Astrocyte (in vitro differentiated cells and primary cell): ENCODE measurements at regions not wholly inside any gene's neighbourhood (a gene's known extent, or its start where the extent isn't known, plus 50 kb on each side); places are given as distances from the start of the nearest gene placed in this dataset.
A peak's percentile ranks its signal among the peaks of the same experiment; 100 is the strongest.

ENCODE experiments used
- DNase-seq: peaks from one replicate; pipeline ENCODE4 v3.0.0-alpha.2; 2010; ENCODE audit warnings: low read depth
- FAIRE-seq: peaks from 2 replicates; lab custom pipeline; 2011; peaks lifted over from hg19 to GRCh38; lab: Jason Lieb, UNC
- H2AFZ ChIP-seq: 2 replicates; pipeline ENCODE4 v1.6.0; 2012; ENCODE audit warnings: low read depth, low read length, inconsistent platforms
- H3K27ac ChIP-seq: 2 replicates; pipeline ENCODE4 v1.5.1; 2011; ENCODE audit warnings: low read depth, low read length, inconsistent platforms
- H3K27me3 ChIP-seq: 2 replicates; pipeline ENCODE4 v1.6.0; 2011; ENCODE audit warnings: low read length, inconsistent platforms; ENCODE audit not compliant: insufficient read depth
- H3K36me3 ChIP-seq: 2 replicates; pipeline ENCODE4 v1.5.1; 2011; ENCODE audit warnings: low read length, inconsistent platforms; ENCODE audit not compliant: insufficient read depth
- H3K4me1 ChIP-seq: 2 replicates; pipeline ENCODE4 v1.5.1; 2011; ENCODE audit warnings: low read length, inconsistent platforms; ENCODE audit not compliant: insufficient read depth
- H3K4me2 ChIP-seq: 2 replicates; pipeline ENCODE4 v1.6.0; 2012; ENCODE audit warnings: low read length, inconsistent platforms
- H3K4me3 ChIP-seq: 2 replicates; pipeline ENCODE4 v1.5.1; 2011; ENCODE audit warnings: low read depth, mild to moderate bottlenecking, low read length, inconsistent platforms; ENCODE audit not compliant: insufficient read depth
- H3K79me2 ChIP-seq: 2 replicates; pipeline ENCODE4 v1.6.0; 2012; ENCODE audit warnings: mild to moderate bottlenecking, low read length, inconsistent platforms; ENCODE audit not compliant: insufficient read depth
- H3K9ac ChIP-seq: 2 replicates; pipeline ENCODE4 v1.6.0; 2012; ENCODE audit warnings: mild to moderate bottlenecking, low read length, inconsistent platforms
- H3K9me3 ChIP-seq: 2 replicates; pipeline ENCODE4 v1.5.1; 2012; ENCODE audit warnings: low read depth, mild to moderate bottlenecking, low read length, inconsistent platforms; ENCODE audit not compliant: insufficient read depth
- H4K20me1 ChIP-seq: 2 replicates; pipeline ENCODE4 v1.6.0; 2012; ENCODE audit warnings: low read length, inconsistent platforms; ENCODE audit not compliant: insufficient read depth
- H3K27ac Mint-ChIP-seq: one replicate; pipeline ENCODE4 v1.8.0; 2021; ENCODE audit warnings: mild to moderate bottlenecking, mixed read lengths; ENCODE audit not compliant: unreplicated experiment
- H3K27me3 Mint-ChIP-seq: one replicate; pipeline ENCODE4 v1.8.0; 2021; ENCODE audit warnings: low read depth, mixed read lengths; ENCODE audit not compliant: unreplicated experiment
- H3K36me3 Mint-ChIP-seq: one replicate; pipeline ENCODE4 v1.8.0; 2021; ENCODE audit warnings: low read depth, mixed read lengths; ENCODE audit not compliant: unreplicated experiment
- H3K4me1 Mint-ChIP-seq: one replicate; pipeline ENCODE4 v1.8.0; 2021; ENCODE audit warnings: low read depth, mixed read lengths; ENCODE audit not compliant: unreplicated experiment
- H3K4me3 Mint-ChIP-seq: one replicate; pipeline ENCODE4 v1.8.0; 2021; ENCODE audit warnings: mild to moderate bottlenecking, moderate library complexity, mixed read lengths; ENCODE audit not compliant: unreplicated experiment
- H3K9me3 Mint-ChIP-seq: one replicate; pipeline ENCODE4 v1.8.0; 2021; ENCODE audit warnings: mild to moderate bottlenecking, mixed read lengths; ENCODE audit not compliant: unreplicated experiment
- CTCF ChIP-seq: IDR thresholded peaks from 2 replicates; pipeline ENCODE4 v1.5.1; 2011; ENCODE audit warnings: low read depth, mild to moderate bottlenecking, inconsistent platforms, low read length, moderate library complexity; ENCODE audit not compliant: insufficient read depth
- EZH2 ChIP-seq: IDR thresholded peaks from 2 replicates; pipeline ENCODE4 v1.6.1; 2012; ENCODE audit warnings: mild to moderate bottlenecking, low read length, inconsistent platforms; ENCODE audit not compliant: insufficient read depth

- H3K36me3 Mint-ChIP-seq, result no peaks in the 10 kb centered on the region
- FAIRE-seq, result peak; percentile 26
- Histone ChIP-seq H3K79me2 (no peaks in the 10 kb centered on the region), H3K4me2 (no peak overlapping the region), H3K9me3 (no peaks in the 10 kb centered on the region), H3K9ac (no peak overlapping the region), H3K4me3 (no peak overlapping the region), H3K36me3 (no peaks in the 10 kb centered on the region), H2AFZ (no peak overlapping the region), H4K20me1 (no peaks in the 10 kb centered on the region), H3K27ac (no peak overlapping the region), H3K27me3 (no peaks in the 10 kb centered on the region), H3K4me1 (peaks cover 12% of the 10 kb centered on the region)
- peak; percentile 79 for DNase-seq
- H3K9me3 Mint-ChIP-seq, result no peaks in the 10 kb centered on the region
- H3K4me3 Mint-ChIP-seq, result no peak overlapping the region
- TF ChIP-seq EZH2 (no peak), CTCF (no peak)
- H3K27me3 Mint-ChIP-seq, result no peaks in the 10 kb centered on the region
- H3K27ac Mint-ChIP-seq, result no peak overlapping the region
- H3K4me1 Mint-ChIP-seq, result peaks cover 25% of the 10 kb centered on the region
These were observed 612.9 kb upstream of the TBL1XR1 start for GRCh38 chr3:177810162-177810623.

- no peak overlapping the region for H3K4me3 Mint-ChIP-seq
- Histone ChIP-seq H3K4me1 (peaks cover 12% of the 10 kb centered on the region), H3K4me2 (no peak overlapping the region), H3K27ac (no peak overlapping the region), H3K36me3 (no peaks in the 10 kb centered on the region), H2AFZ (no peak overlapping the region), H3K4me3 (no peak overlapping the region), H3K9ac (no peak overlapping the region), H3K9me3 (no peaks in the 10 kb centered on the region), H4K20me1 (no peaks in the 10 kb centered on the region), H3K27me3 (no peaks in the 10 kb centered on the region), H3K79me2 (no peaks in the 10 kb centered on the region)
- TF ChIP-seq CTCF (no peak), EZH2 (no peak)
- H3K4me1 Mint-ChIP-seq, result peaks cover 28% of the 10 kb centered on the region
- no peaks in the 10 kb centered on the region for H3K36me3 Mint-ChIP-seq
- FAIRE-seq, result peak; percentile 20
- no peaks in the 10 kb centered on the region for H3K27me3 Mint-ChIP-seq
- no peak for DNase-seq
- H3K27ac Mint-ChIP-seq, result no peak overlapping the region
- H3K9me3 Mint-ChIP-seq, result no peaks in the 10 kb centered on the region
These were observed 613.8 kb upstream of the TBL1XR1 start for GRCh38 chr3:177811112-177811511.

GRCh38 chr3:177811835-177812234, 614.6 kb upstream of the TBL1XR1 start:
- no peaks in the 10 kb centered on the region for H3K36me3 ChIP-seq
- no peak overlapping the region for H3K27ac Mint-ChIP-seq
- no peak overlapping the region for H3K27ac ChIP-seq
- H3K4me3 ChIP-seq, result no peak overlapping the region
- no peaks in the 10 kb centered on the region for H3K36me3 Mint-ChIP-seq
- FAIRE-seq (no peak), DNase-seq (no peak)
- peaks cover 33% of the 10 kb centered on the region for H3K4me1 Mint-ChIP-seq
- no peaks in the 10 kb centered on the region for H3K27me3 ChIP-seq
- H3K4me1 ChIP-seq, result peaks cover 16% of the 10 kb centered on the region
- H3K9me3 ChIP-seq, result no peaks in the 10 kb centered on the region
- no peak overlapping the region for H2AFZ ChIP-seq
- no peaks in the 10 kb centered on the region for H3K79me2 ChIP-seq
- no peak overlapping the region for H3K4me2 ChIP-seq
- TF ChIP-seq EZH2 (no peak), CTCF (no peak)
- no peaks in the 10 kb centered on the region for H3K9me3 Mint-ChIP-seq
- no peaks in the 10 kb centered on the region for H4K20me1 ChIP-seq
- no peak overlapping the region for H3K9ac ChIP-seq
- no peak overlapping the region for H3K4me3 Mint-ChIP-seq
- H3K27me3 Mint-ChIP-seq, result no peaks in the 10 kb centered on the region
